WTC11 (cell line): ENCODE measurements at regions not wholly inside any gene's neighbourhood (a gene's known extent, or its start where the extent isn't known, plus 50 kb on each side); places are given as distances from the start of the nearest gene placed in this dataset.

ENCODE experiments used
- ATAC-seq: fragments of 200-7000 bp; cut with Tn5 transposase; 2 replicates; pipeline ENCODE4 v1.10.0; 2021; ENCODE audit warnings: mild to moderate bottlenecking, moderate library complexity
- CTCF ChIA-PET: fragments of 300-600 bp; sonication (Branson Sonifier 250); formaldehyde crosslinking; loops from one replicate; lab custom pipeline; 2021; ENCODE audit warnings: antibody characterized with exemption; lab: Charles Lee
- POLR2A ChIA-PET: fragments of 350-600 bp; sonication (Branson Sonifier 250); formaldehyde crosslinking; loops from one replicate; lab custom pipeline; 2021; ENCODE audit warnings: antibody characterized with exemption; lab: Charles Lee
- DNase-seq: peaks from one replicate; pipeline ENCODE4 v3.0.0; 2021; ENCODE audit warnings: low spot score
- H3K27ac Mint-ChIP-seq: 2 replicates; pipeline ENCODE4 v1.8.0; 2021; ENCODE audit warnings: mixed read lengths
- H3K27me3 Mint-ChIP-seq: 2 replicates; pipeline ENCODE4 v1.8.0; 2021; ENCODE audit warnings: low read depth, mild to moderate bottlenecking, moderate library complexity, mixed read lengths
- H3K36me3 Mint-ChIP-seq: 2 replicates; pipeline ENCODE4 v1.8.0; 2021; ENCODE audit warnings: mixed read lengths
- H3K4me1 Mint-ChIP-seq: 2 replicates; pipeline ENCODE4 v1.8.0; 2022; ENCODE audit warnings: mixed read lengths
- H3K4me3 Mint-ChIP-seq: 2 replicates; pipeline ENCODE4 v1.8.0; 2021; ENCODE audit warnings: mild to moderate bottlenecking, moderate library complexity, mixed read lengths
- H3K9me3 Mint-ChIP-seq: 2 replicates; pipeline ENCODE4 v1.8.0; 2021; ENCODE audit warnings: mixed read lengths
- ESRRA ChIP-seq: sonication (generic); formaldehyde crosslinking; IDR thresholded peaks from 2 replicates; pipeline ENCODE4 v1.8.1; 2022; ENCODE audit warnings: mild to moderate bottlenecking, missing genetic modification reagents, borderline replicate concordance
- ETV6 ChIP-seq: sonication (generic); formaldehyde crosslinking; IDR thresholded peaks from 2 replicates; pipeline ENCODE4 v1.8.1; 2022; ENCODE audit warnings: mild to moderate bottlenecking, missing genetic modification reagents
- GTF2I ChIP-seq: fragments of 250-450 bp; sonication (Bioruptor Pico); conservative IDR thresholded peaks from 2 replicates; pipeline ENCODE4 v1.4.0; 2021; ENCODE audit warnings: mild to moderate bottlenecking
- RORB ChIP-seq: fragments of 250-450 bp; sonication (Bioruptor Pico); IDR thresholded peaks from 2 replicates; pipeline ENCODE4 v1.9.0; 2021; ENCODE audit warnings: mild to moderate bottlenecking
- ZNF416 ChIP-seq: fragments of 250-450 bp; sonication (Bioruptor Pico); IDR thresholded peaks from 2 replicates; pipeline ENCODE4 v1.9.0; 2021; ENCODE audit warnings: mild to moderate bottlenecking, inconsistent platforms
- TF ChIP-seq, protein P1 (sequence below): sonication (generic); formaldehyde crosslinking; IDR thresholded peaks from 2 replicates; pipeline ENCODE4 v1.8.1; 2023; ENCODE audit warnings: mild to moderate bottlenecking, missing genetic modification reagents, moderate library complexity
- TF ChIP-seq, protein P2 (sequence below): sonication (generic); formaldehyde crosslinking; IDR thresholded peaks from 2 replicates; pipeline ENCODE4 v1.8.1; 2022; ENCODE audit warnings: mild to moderate bottlenecking, missing genetic modification reagents, moderate library complexity, borderline replicate concordance
- TF ChIP-seq, protein P3 (sequence below): fragments of 200-600 bp; IDR thresholded peaks from 2 replicates; pipeline ENCODE4 v1.8.0; 2022; ENCODE audit warnings: antibody characterized with exemption
- TF ChIP-seq, protein P4 (sequence below): sonication (generic); formaldehyde crosslinking; IDR thresholded peaks from 2 replicates; pipeline ENCODE4 v1.8.1; 2022; ENCODE audit warnings: missing genetic modification reagents, borderline replicate concordance
- TF ChIP-seq, protein P5 (sequence below): sonication (generic); formaldehyde crosslinking; IDR thresholded peaks from 2 replicates; pipeline ENCODE4 v1.8.0; 2022; ENCODE audit warnings: missing genetic modification reagents

DNA sequence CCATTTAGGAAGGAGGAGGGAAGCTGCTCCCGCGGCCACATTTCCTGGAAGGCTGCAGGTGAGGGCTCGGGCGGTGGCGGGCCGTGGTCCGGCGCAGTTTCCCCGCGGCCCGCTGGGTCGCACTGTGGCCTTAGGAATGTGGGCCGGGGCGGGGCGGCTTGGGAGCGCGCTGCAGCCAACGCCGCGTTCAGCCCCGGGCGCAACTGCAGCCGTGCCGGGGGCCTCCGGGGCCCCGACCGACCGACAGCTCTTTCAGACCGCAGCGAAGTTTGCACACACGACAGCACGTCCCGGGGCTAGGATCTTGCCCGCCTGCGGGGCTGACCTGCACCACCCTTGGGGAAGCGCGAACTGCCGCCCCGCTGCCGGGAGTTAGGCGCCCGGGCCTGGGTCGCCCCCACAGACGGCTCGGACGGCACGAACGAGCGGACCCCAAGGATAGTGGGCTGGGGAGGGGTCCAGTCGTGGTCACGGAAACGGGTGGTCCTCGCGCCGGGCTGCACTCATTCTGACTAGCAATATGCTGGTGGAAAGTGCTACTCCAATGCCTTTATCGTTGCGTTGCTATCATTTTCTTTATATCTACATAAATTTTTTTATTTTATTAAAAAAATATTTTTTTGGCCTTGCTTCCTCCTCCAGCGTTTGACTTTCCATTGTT lies 69.9 kb upstream of the DLX2 start (continued):
- TF ChIP-seq, protein P1, sequence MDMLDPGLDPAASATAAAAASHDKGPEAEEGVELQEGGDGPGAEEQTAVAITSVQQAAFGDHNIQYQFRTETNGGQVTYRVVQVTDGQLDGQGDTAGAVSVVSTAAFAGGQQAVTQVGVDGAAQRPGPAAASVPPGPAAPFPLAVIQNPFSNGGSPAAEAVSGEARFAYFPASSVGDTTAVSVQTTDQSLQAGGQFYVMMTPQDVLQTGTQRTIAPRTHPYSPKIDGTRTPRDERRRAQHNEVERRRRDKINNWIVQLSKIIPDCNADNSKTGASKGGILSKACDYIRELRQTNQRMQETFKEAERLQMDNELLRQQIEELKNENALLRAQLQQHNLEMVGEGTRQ (CRISPR knock-in tag), result peak; percentile 48
- TF ChIP-seq RORB (CRISPR knock-in tag), result no peak

- CTCF ChIA-PET, result interaction anchor here (0.5 to 6.6 kb wide), 31 partner anchors 12 to 502 kb away, joined by 3 to 136 read pairs (median 6); partner anchors contain the start of gene ITGA6
- peaks cover 8% of the 10 kb centered on the region for H3K9me3 Mint-ChIP-seq
- H3K36me3 Mint-ChIP-seq, result no peaks in the 10 kb centered on the region
- peaks cover 19% of the 10 kb centered on the region for H3K4me1 Mint-ChIP-seq
- POLR2A ChIA-PET, result interaction anchor here (0.8 to 1.5 kb wide), 4 partner anchors 8 to 314 kb away, joined by 3 to 11 read pairs (median 3); no protein-coding TSS in a partner anchor
- DNase-seq, result no peak
- H3K4me3 Mint-ChIP-seq, result peak overlapping the region; percentile 67
- ATAC-seq, result no peak
- H3K27ac Mint-ChIP-seq, result no peak overlapping the region
- TF ChIP-seq, protein P2, sequence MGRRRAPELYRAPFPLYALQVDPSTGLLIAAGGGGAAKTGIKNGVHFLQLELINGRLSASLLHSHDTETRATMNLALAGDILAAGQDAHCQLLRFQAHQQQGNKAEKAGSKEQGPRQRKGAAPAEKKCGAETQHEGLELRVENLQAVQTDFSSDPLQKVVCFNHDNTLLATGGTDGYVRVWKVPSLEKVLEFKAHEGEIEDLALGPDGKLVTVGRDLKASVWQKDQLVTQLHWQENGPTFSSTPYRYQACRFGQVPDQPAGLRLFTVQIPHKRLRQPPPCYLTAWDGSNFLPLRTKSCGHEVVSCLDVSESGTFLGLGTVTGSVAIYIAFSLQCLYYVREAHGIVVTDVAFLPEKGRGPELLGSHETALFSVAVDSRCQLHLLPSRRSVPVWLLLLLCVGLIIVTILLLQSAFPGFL, result no peak
- H3K27me3 Mint-ChIP-seq, result peaks cover 13% of the 10 kb centered on the region
Observed at GRCh38 chr2:172173174-172173706, 70.5 kb upstream of the DLX2 start.

GRCh38 chr2:172177581-172177980 lies 74.9 kb upstream of the DLX2 start:
- no peak for ATAC-seq
- Mint-ChIP-seq H3K36me3 (no peaks in the 10 kb centered on the region), H3K27me3 (peaks cover 39% of the 10 kb centered on the region), H3K4me1 (peaks cover 32% of the 10 kb centered on the region), H3K4me3 (no peak overlapping the region), H3K27ac (no peak overlapping the region), H3K9me3 (peaks cover 8% of the 10 kb centered on the region)
- ChIA-PET CTCF (interaction anchor here (6.0 kb wide), 1 partner anchor 284 kb away, joined by 31 read pairs; no protein-coding TSS in a partner anchor), POLR2A (no interaction called here)
- DNase-seq, result no peak
- TF ChIP-seq, protein P3, sequence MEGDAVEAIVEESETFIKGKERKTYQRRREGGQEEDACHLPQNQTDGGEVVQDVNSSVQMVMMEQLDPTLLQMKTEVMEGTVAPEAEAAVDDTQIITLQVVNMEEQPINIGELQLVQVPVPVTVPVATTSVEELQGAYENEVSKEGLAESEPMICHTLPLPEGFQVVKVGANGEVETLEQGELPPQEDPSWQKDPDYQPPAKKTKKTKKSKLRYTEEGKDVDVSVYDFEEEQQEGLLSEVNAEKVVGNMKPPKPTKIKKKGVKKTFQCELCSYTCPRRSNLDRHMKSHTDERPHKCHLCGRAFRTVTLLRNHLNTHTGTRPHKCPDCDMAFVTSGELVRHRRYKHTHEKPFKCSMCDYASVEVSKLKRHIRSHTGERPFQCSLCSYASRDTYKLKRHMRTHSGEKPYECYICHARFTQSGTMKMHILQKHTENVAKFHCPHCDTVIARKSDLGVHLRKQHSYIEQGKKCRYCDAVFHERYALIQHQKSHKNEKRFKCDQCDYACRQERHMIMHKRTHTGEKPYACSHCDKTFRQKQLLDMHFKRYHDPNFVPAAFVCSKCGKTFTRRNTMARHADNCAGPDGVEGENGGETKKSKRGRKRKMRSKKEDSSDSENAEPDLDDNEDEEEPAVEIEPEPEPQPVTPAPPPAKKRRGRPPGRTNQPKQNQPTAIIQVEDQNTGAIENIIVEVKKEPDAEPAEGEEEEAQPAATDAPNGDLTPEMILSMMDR, result no peak
- TF ChIP-seq, protein P4, sequence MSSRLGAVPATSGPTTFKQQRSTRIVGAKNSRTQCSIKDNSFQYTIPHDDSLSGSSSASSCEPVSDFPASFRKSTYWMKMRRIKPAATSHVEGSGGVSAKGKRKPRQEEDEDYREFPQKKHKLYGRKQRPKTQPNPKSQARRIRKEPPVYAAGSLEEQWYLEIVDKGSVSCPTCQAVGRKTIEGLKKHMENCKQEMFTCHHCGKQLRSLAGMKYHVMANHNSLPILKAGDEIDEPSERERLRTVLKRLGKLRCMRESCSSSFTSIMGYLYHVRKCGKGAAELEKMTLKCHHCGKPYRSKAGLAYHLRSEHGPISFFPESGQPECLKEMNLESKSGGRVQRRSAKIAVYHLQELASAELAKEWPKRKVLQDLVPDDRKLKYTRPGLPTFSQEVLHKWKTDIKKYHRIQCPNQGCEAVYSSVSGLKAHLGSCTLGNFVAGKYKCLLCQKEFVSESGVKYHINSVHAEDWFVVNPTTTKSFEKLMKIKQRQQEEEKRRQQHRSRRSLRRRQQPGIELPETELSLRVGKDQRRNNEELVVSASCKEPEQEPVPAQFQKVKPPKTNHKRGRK (CRISPR knock-in tag), result no peak
- TF ChIP-seq ZNF416 (CRISPR knock-in tag) (no peak), GTF2I (CRISPR knock-in tag) (no peak), ESRRA (CRISPR knock-in tag) (no peak), ETV6 (no peak)
- TF ChIP-seq, protein P5, sequence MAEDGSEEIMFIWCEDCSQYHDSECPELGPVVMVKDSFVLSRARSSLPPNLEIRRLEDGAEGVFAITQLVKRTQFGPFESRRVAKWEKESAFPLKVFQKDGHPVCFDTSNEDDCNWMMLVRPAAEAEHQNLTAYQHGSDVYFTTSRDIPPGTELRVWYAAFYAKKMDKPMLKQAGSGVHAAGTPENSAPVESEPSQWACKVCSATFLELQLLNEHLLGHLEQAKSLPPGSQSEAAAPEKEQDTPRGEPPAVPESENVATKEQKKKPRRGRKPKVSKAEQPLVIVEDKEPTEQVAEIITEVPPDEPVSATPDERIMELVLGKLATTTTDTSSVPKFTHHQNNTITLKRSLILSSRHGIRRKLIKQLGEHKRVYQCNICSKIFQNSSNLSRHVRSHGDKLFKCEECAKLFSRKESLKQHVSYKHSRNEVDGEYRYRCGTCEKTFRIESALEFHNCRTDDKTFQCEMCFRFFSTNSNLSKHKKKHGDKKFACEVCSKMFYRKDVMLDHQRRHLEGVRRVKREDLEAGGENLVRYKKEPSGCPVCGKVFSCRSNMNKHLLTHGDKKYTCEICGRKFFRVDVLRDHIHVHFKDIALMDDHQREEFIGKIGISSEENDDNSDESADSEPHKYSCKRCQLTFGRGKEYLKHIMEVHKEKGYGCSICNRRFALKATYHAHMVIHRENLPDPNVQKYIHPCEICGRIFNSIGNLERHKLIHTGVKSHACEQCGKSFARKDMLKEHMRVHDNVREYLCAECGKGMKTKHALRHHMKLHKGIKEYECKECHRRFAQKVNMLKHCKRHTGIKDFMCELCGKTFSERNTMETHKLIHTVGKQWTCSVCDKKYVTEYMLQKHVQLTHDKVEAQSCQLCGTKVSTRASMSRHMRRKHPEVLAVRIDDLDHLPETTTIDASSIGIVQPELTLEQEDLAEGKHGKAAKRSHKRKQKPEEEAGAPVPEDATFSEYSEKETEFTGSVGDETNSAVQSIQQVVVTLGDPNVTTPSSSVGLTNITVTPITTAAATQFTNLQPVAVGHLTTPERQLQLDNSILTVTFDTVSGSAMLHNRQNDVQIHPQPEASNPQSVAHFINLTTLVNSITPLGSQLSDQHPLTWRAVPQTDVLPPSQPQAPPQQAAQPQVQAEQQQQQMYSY (CRISPR knock-in tag), result no peak
